ENCODE measurements at regions not wholly inside any gene's neighbourhood (a gene's known extent, or its start where the extent isn't known, plus 50 kb on each side); places are given as distances from the start of the nearest gene placed in this dataset.
A peak's percentile ranks its signal among the peaks of the same experiment; 100 is the strongest.

DNA sequence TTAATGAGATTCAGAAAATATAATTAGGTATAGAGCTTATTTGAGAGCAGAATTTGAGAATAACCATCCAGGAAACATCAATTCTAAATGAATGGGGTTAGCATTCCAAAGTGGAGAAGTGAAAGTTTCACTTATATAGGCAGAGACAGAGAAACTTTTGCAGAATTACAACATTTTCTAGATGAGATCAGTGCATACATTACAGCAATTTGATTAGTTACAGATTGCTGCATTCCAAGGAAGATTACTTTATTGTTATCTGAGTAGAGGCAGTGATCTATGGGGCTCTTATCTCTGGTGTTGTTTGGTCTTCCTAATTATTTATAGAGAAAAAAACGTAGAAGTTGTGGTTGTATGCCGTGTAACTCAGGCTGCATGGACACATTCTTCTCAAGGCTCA, 373.8 kb upstream of the SYT4 start:
- no peak for DNase-seq

DNA sequence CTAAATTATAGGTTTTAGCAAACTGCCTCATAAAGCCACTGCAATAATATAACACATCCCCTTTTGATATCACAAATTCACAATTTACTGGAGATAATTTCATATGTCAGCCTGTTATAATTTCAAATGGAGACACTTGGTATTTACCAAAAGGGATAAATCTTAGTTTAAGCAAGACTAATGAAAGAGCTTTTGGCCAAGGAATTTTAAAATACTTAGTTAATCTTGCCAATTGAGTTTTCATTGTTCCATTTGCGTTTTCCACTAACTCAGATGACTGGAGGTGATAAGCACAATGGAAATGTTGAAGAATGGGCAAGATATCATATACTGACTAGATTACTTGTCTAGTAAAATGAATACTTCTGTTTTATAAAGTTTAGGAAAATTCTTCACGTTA, 379.3 kb upstream of the SYT4 start:
- DNase-seq: no peak

DNA sequence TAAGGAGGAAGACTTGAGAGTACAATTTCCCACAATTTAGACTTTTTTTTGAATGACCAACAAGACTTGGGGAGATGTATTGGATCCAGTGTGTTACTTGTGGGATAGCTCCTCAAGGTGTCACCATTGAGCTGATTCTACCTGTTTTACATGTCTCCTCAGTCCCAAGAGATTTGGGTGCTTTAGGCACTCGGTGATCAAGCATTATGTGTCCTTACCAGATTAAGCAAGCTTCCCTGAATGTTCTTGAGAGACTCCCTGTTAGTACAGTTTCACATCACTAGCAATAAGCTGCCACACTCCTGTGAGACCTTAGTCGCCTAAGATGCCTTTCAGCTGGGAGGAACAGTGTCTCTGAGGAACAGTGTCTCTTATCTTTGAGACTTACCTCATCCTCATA, 384.3 kb upstream of the SYT4 start:
- peak; percentile 28 to 31 for DNase-seq

DNA sequence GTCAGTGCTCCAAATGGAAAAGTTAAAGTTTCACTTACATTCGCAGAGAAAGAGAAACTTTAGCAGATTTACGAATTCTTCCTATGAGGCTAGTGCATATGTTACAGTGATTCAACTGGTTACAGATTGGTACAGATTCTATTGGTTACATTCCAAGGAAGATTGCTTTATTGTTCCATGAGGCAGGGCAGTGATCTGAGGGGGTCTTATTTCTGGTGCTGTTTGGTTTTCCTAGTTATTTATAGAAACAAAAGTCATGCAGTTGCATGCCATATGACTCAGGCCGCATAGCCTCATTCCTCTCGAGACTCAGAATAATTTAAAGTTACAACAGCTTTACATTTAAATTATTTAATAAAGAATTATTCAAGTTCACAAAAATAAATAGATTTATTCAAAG, 385.4 kb upstream of the SYT4 start:
- DNase-seq: no peak

DNA sequence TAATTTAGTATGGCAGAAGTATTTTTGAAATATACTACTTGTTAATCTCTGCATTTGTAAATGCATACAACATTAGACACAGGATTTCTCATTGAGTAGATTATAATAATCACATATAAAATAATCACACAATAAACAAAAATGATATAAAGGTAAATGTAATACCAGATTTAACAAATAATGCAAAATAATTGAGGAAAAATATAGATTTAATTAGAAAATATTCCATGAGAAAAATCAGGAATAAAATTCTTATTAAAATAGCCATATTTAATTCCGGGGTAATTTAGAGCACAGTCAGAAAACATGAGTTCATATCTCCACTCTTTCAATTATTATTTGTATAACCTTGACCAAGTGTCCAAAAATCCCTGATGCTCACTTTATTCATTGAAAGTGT, 385.9 kb upstream of the SYT4 start:
- no peak for DNase-seq

DNA sequence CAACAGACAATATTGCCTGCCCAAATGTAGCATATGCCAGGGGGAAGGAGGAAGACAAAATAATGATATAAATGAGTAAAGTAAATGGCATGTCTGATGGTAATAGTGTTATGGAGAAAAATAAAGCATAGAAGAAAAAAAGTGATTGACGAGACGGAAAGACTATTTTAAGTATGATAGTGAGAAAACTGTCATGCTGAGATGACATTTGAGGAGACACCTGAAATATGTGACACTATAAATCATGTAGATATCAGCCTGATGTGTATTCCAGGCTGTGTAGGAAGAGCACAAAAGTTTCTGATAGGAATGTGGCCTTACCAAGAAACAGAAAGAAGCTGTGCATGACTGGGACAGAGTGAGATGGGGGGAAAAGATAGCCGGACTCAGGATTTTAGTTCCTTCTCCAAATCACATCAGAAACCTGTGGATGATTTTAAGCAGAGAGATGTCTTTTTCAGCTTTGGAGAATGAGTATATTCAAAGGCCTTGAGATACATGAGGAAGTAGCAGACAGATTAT, 387.3 kb upstream of the SYT4 start:
- DNase-seq: no peak

DNA sequence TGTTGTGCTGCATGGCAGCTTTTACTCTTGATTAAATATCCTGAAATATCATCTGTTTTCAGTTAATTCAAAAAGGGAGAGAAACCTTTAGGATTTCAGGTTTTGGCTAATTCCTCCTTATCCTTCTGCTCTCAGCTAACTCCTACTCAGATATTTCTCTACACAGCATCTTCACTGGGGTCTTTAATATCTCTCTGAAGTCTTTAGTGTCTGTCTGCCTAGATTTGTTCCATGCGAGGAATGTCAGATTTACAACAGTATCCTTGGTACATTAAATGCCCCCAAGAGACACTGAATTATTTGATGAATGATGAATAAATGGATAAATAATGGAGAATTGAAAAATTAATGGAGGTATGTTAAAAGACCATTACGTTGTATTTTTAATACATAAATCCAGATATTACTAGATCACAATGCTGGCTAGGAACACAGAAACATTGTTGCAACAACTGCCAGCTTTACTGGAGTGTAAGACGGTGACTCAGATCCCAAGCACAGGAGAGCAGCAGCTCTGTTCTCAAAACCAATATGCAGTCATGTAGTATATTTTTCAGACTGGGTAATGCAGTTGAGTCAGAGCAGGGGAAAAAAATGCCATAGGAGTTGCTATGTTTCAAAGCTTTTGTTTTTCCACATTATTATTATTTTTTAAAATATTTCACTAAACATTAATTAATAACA, 388.0 kb upstream of the SYT4 start:
- no peak for DNase-seq

DNA sequence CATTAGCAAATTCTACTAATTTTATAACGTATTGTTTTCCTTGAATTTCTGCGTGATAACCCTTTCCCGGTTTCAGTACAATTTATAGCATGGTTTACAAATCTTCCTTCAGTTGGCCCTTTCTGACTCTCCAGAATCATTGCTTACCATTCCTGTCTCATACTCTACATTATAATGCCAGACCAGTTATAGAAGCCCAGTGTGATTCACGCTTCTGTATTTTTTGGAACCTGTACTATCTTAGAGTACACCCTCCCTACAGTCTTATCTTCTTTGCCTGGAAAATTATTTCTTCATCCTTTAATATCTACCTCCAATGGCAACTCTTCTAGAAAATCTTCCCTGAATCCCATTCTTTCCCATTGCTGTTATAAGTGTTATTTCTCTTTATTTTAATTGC, 391.6 kb upstream of the SYT4 start:
- no peak for DNase-seq

DNA sequence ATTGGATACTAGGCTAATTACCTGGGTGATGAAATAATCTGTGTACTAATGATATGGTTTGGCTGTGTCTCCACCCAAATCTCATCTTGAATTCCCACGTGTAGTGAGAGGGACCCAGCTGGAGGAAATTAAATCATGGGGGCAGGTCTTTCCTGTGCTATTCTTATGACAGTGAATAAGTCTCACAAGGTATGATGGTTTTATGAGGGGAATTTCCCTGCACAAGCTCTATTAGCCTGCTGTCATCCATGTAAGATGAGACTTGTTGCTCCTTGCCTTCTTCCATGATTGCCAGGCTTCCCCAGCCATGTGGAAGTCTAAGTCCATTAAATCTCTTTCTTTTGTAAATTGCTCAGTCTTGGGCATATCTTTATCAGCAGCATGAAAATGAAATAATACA, 394.1 kb upstream of the SYT4 start:
- DNase-seq: no peak

DNA sequence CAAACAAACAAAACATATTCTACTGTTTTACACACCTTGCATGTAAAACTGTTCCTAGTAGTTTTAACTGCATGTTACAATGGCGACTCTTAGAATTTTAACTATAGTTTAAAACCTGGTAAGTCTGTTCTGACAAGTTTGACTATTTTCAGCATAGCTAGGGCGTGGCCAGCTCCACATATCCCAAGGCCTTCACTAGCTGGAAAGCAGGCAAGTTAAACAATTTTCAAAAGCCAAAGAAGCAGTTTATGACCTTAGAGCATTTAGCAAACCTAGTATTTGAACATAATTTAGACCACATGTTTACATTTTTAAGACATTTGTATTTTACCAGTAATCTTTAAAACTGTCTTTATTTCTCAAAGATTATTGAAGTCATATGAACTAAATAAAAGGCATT, 402.8 kb upstream of the SYT4 start:
- DNase-seq: no peak

DNA sequence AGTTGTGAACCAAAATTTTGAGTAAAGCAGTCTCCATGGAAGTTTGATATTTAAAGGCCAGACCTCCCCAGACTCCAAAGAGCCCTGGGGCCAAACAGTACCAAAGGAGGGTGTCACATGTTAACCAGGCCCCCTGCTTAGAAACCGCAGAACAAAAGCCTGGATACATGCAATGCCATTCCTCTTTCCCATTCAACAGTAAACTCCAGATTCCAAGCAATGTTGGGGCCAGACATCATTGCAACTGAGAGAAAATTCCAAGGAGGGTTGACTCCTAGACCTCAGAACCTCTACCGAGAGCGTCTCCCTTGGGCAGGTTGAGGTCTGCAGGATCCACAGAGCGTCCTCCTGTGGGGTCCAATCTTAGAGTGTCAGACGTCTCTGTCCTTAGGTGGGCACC, 404.4 kb upstream of the SYT4 start:
- DNase-seq: no peak

DNA sequence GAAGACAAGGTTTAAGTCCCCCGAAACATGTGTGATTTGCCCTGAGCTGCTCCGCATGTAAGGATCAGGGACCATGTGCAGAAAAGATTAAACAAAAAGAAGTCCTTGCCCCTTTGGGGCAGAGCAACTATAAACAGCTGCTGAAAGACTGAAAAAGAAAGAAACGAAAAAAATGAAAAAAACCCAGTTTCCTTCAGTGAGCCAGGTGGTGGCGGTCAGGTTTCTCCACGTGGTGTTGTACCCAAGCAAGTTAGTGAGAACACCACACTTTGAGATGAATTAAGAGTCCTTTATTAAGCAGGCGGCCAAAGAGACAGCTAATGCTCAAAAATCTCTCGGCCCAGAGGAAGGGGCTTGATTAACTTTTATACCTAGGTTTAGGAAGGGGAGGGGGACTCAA, 404.9 kb upstream of the SYT4 start:
- DNase-seq: no peak

DNA sequence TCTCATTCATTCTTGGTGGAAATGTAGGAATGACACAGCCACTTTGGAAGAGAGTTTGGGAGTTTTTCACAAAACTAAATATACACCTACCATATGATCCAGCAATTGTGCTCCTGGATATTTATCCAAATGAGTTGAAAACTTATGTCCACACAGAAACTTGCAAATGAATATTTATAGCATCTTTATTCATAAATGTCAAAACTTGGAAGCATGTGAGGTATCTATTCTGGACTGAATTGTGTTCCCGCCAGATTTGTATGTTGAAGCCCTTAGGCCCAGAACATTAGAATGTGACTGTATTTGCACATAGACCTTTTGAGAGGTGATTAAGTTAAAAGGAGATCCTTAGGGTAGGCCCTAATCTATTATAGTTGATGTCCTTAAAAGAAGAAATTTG, 409.4 kb upstream of the SYT4 start:
- DNase-seq: no peak

DNA sequence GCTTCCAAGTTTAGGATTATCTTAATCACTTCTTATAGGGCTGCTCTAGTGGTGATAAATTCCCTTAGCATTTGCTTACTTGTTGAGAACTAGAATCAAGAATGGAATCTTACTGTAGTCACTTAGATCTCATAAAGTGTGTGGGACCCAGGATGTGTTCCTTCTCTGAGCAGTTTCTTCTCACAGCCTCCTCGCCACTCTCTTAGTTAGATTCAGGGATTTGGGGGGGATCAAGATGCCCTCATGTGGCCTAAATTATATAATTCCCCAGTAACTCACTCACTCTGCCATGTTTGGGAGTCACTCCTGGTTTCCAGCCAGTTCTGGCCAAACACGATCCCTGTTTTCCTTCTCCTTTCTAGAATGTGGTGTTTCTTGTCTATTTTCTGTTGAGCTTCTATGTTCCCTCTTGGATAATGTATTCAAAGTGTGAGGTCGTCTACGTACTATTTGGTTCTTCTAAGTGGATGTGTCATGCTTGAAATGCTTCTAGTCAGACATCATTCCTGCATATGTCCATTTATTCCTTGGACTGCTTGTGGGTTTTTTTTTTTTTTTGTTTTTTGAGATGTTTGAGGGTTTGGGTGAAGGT, 414.9 kb upstream of the SYT4 start:
- DNase-seq: no peak

DNA sequence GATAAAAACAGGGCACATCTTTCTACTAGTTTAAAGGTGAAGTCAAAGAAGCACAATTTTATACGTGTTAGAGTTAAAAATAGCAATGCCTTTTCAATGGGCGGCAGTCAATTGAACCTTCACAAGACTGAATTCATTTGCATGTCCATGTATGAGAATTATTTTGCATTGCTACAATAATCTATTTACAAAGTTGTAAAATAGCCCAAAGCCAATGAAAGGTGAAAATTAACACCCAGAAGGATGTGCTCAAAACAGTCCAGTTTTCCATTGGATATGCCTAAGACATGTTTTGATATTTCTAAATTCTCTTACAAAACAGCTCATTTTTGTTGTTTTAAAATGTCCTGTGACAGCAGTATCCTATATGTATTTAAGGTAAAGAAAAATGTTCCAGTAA, 425.1 kb upstream of the SYT4 start:
- no peak for DNase-seq

DNA sequence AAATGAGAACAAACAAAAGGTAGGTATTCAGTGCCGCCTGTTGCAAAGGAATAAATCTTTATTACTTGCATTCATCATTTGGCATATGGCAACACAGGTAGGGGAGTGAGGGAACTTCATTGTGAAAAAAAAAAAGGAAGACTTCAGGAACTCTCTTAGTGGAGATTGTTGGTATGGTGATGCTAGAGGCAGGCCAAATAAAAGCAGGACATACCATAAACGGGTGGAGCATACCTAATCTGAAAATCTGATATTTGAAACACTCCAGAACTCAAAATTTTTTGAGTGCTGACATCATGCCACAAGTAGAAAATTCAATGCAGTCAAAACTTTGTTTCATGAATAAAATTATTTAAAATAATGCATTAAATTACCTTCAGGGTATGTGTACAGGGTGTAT, 425.8 kb upstream of the SYT4 start:
- no peak for DNase-seq

DNA sequence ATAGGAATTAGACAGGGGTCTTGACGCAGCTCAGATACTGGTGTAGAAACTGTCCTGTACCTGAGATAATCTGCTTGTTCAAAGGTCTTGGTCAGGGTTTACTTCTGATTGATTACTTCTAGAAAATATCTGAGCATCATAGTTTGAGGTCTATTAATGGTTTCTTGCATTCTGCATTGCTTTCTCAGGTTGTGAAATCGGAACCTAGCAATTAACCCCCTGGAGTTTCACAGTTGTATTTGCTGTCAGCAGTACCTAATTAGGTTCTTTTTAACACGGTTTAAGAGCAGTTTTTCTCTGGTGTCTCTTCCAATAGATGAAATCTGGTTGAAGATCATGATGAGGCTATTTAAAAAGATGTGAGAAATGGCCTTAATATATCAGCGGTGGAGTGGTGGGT, 428.6 kb upstream of the SYT4 start:
- DNase-seq: no peak

DNA sequence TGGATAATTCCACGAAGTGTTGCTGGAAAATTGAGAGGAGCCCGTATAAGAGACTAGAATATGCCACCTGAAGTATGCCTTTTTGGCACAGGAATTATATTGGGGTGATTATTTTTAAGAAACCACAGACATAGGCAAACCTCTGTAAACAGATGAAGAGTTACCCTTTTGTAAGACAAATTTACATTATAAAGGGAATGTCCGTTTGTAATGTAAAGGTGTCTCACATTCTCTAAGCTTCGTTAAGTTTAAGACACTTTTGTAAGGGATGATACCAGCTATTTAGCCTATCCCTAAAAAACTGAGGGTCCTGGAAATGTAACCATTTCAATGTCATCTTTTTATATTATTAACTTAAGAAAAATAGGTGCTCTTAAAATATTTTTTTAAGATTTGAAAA, 432.8 kb upstream of the SYT4 start:
- no peak for DNase-seq

DNA sequence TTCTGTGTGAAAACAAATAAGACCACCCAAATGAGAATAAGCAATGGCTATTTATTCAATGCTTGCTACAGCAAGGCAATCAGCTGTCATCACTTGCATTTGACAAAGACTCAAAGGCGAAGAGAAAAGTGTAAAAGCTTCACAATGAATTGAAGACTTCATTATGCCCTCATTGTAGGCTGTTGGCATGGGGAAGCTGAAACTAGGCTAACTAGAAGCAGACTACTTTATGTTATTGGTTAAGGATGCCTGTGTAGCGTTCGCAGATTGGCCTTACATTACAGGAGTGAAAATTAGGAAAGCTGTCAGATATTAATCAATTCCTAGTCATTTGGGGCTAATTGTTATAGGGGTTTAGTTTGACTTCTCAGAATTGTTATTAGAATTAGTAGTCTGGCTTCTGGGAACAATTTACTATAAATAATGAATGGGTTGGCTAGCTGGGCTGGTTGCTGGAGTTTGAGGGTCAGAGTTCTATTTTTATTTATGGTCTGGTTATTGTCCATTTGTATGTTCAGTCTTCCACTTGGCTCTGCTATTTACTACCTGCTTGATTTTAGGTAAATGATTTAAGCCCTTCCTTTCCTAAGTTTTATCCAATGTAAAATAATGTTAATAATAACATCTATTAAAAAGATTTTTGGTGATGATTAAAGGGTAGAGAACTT, 437.2 kb upstream of the SYT4 start:
- DNase-seq: no peak

DNA sequence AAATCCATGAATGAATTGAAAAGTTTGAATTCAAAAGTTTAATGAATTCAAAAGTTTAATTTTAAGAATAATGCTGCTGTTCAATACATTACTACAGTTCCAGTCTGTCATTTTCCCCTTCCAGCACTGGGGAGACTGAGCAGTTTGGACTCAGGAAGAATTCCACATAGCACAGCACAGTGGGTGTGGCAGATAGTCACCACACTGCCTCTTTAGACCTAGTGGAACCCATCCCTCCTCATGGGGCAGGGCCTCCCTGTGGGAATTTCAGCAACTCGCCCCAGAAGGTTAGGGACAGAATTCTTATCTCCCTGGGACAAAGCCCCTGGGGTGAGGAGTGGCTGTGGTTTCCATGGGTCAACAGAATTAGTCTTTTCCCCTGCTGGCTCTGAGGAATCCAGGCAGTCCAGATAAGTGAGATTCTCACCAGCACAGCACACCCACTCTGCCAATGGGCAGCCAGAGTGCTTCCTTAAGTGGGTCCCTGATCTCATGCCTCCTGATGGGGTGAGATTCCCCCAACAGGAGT, 442.0 kb upstream of the SYT4 start:
- DNase-seq: no peak

DNA sequence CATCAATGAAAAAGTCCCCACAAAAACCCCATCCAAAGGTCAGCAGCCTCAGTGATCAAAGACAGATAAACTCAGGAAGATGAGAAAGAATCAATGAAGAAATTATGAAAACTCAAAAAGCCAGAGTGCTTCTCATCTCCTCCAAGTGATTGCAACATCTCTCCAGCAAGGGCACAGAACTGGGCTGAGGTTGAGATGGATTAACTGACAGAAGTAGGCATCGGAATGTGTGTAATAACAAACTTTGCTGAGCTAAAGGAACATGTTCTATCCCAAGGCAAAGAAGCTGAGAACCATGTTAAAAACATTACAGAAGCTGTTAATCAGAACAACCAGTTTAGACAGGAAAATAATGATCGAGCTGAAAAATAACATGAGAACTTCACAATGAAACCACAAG, 442.8 kb upstream of the SYT4 start:
- no peak for DNase-seq

DNA sequence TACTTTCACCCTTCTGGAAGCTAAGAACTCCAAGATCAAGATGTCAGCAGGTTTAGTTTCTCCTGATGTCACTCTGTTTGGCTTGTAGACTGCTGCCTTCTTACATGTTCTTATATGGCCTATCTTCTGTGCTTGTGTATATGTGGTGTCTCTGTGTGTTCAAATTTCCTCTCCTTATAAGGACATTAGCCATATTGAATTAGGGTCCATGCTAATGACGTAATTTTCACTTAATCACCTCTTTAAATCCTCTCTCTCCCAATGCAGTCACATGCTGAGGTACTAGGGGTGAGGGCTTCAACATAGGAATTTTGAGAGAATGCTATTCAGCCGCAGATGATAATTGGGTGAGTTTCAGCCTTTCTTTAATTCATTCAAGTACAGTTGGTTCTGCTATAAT, 458.3 kb upstream of the SYT4 start:
- no peak for DNase-seq

DNA sequence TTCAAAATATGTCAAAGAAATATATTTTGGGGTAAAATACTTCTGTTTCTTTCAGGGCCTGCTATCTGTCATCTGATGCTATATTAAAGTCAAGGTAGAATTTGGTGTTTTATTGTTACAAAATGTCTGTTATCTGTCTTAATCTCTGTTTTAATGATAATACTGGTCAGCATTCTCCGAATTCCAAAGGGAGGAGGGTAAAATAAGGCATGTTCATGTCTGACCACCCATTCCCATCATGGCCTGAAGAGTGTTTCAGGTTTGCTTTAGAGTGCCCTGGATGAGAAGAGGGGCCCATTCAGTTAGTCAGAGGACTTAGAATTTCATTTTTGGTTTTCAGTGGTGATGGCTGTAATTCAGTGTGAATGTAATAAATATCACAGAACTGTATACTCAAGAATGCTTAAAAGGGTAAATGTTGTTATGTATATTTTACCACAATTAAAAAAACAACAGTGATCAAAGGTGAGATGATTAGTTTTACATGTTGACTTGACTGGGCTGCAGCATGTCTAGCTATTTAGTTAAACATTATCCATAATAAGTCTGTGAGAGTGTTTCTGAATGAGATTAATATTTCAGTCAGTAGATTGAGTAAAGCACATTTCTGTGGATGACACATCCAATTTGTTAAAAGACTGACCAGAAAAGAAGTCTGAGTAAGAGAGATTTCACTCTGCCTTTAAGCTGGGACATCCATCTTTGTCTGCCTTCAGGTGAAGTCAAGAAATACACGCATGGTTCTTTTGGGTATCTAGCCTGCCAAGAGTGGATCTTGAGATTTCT, 467.9 kb upstream of the SYT4 start:
- DNase-seq: no peak

DNA sequence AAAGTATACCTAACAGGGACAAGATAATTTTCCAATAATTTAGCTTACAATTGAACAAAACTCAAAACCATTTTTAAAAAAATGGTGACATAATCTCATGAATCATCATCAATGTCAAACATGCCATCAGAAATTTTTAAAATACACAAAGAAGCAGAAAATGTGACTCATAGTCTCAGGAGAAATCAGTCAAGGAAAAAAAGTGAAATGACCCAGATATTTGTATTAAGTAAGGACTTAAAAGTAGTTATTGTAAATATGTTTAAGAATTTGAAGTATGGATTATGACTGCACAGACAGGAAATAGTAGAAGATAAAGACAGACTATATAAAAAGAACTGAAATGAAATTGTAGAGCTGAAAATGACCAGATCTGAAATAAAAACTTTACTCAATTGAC, 473.9 kb upstream of the SYT4 start:
- no peak for DNase-seq
